ENCODE measurements at regions not wholly inside any gene's neighbourhood (a gene's known extent, or its start where the extent isn't known, plus 50 kb on each side); places are given as distances from the start of the nearest gene placed in this dataset.

- TF ChIP-seq POLR2AphosphoS5 (IDR thresholded peaks at IDR 0.05; ENCODE audit: insufficient read depth in 1 of 2, low read depth in 1 of 2), result no peak
- TF ChIP-seq, protein P1, sequence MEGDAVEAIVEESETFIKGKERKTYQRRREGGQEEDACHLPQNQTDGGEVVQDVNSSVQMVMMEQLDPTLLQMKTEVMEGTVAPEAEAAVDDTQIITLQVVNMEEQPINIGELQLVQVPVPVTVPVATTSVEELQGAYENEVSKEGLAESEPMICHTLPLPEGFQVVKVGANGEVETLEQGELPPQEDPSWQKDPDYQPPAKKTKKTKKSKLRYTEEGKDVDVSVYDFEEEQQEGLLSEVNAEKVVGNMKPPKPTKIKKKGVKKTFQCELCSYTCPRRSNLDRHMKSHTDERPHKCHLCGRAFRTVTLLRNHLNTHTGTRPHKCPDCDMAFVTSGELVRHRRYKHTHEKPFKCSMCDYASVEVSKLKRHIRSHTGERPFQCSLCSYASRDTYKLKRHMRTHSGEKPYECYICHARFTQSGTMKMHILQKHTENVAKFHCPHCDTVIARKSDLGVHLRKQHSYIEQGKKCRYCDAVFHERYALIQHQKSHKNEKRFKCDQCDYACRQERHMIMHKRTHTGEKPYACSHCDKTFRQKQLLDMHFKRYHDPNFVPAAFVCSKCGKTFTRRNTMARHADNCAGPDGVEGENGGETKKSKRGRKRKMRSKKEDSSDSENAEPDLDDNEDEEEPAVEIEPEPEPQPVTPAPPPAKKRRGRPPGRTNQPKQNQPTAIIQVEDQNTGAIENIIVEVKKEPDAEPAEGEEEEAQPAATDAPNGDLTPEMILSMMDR (IDR thresholded peaks at IDR 0.05), result no peak
These were observed 179.9 kb upstream of the KLF4 start for GRCh38 chr9:107669422-107669821.

Measured in vagina (tissue), 2 donors.